NCI-H524 (cell line): ENCODE measurements at regions not wholly inside any gene's neighbourhood (a gene's known extent, or its start where the extent isn't known, plus 50 kb on each side); places are given as distances from the start of the nearest gene placed in this dataset.
A peak's percentile ranks its signal among the peaks of the same experiment; 100 is the strongest.

Source experiments
- DNase-seq, 2 experiments: peaks; one replicate each; lab custom pipeline; 2025; lab: John Stamatoyannopoulos, UW

GRCh38 chr13:107864543-107865317, 350.6 kb downstream of the LIG4 start:
- DNase-seq = no peak

DNA sequence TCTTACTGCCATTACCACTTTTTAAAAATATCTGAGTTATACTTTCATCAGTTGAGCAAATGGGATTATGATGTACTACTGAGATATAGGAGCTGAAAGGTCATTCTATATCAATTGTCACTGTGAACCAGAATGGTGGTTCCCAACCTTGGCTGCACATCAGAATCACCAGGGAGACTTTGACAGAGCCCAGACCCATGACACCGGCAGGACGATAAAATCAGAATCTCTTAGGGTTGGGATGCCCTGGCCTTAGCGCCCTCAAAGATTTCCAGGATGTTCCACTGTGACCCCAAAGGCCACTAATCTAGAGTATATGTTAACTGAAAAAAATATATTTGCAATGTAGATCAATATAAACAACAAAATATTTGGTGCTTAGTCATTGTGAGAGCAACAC, 355.1 kb downstream of the LIG4 start:
- DNase-seq = no peak

DNA sequence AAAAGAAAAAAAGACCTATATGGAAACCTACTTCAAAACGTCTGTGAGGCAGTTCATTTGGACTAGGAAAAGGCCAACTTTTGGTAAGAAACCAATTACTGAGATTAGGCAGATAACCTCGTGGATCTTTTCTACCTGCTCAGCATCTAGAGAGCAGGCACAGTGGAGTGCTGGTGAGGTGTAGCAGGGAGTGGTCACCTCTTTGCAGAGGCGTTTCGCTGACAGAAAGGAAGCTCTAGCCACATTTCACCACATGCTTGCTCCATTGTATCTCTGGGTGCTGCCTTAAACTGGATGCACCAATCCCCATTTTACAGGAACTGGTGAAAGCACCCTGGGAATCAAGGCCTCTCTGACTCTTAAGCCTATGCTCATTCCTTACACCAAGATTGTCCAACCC, 360.5 kb downstream of the LIG4 start:
- DNase-seq = no peak

DNA sequence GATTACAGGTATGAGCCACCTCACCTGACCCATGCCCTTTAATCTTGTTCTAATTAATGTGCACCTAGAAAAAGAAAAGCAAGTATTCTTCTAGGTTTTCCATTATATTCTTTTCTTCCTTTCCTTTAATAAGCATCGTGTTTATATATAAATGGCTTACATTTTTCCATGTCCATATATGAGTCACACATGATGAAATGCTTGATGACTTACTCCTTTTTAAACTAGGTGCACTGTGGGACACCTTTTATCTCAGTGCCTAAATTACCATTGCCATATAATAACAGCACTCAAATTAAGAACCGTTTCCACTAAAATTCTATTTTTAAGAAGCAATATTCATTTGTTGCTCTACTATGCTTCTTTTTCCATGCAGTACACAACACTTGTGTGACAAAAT, 363.3 kb downstream of the LIG4 start:
- no peak for DNase-seq

GRCh38 chr13:107851670-107852069, 363.7 kb downstream of the LIG4 start:
- no peak for DNase-seq

GRCh38 chr13:107847406-107847805, 367.9 kb downstream of the LIG4 start:
- peak; percentile 86 to 94 for DNase-seq

DNA sequence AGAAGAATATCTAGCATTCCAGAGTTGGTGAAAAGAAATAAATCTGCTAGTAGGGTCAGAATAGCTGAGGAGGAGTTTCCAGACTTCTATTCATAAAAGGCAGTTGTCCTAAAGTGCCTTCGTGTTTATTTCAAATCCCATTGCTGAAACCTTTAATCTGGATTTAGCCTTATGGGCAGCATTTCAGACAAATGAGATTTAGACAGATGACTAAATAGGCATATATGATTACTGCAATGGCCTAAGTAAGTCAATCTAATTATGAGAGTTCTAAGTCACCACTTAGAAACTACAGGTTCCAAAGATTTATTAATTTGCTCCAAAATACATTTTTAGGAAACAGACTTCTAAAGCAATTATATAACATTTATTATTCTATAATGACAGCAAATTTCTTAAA, 368.7 kb downstream of the LIG4 start:
- peak in 1 of 2 experiments; percentile 70 for DNase-seq

DNA sequence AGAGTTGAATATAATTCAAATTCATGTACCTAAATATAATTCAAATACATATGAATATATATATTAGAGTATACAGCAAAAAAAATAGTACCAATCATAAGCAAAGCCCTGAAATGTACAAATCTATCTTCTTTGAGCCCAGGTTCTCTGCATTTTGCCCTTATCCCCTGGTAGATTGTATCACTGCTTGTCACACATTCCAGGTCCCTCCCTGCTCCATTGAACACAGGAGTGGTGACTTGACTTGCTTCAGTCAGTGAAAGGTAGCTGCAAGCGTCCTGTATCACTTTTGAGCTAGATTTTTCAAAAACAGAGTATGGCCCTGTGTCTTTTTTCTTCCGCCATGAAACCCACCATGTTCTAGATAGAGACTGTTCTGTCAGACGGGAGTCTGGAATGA, 369.4 kb downstream of the LIG4 start:
- DNase-seq = no peak

- DNase-seq = no peak
Observed at GRCh38 chr13:107843681-107844080, 371.7 kb downstream of the LIG4 start.

GRCh38 chr13:107843281-107843680, 372.1 kb downstream of the LIG4 start:
- DNase-seq = no peak

- peak; percentile 4 to 67 for DNase-seq
Observed at GRCh38 chr13:107842562-107843180, 372.7 kb downstream of the LIG4 start.

DNA sequence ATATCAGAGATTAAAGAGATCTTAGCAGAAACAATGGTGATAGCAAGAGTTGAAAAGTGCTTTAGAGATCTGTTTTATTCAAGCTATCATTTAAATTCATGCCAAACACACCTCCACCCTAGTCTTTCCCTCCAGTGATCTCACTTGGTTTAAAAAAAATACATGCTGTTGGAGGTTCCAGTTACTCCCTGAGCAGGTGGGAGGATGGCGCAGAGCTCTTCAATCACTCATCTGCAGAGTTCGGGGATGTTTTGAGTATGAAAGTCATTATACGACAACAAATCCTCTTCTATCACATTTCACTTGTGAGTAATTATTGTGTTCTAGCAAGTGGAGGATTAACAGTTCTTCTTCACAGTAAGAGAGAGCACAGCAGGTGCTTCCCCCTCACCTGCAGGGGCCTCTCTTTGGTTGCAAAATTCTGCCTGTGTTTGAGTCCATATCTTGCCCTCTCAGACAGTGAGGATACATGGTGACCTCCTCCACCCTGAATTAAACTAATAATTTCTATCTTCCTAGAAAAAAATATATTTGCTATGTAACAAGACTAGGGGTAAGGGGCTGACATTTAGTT, 376.7 kb downstream of the LIG4 start:
- DNase-seq = peak; percentile 69 to 93

DNA sequence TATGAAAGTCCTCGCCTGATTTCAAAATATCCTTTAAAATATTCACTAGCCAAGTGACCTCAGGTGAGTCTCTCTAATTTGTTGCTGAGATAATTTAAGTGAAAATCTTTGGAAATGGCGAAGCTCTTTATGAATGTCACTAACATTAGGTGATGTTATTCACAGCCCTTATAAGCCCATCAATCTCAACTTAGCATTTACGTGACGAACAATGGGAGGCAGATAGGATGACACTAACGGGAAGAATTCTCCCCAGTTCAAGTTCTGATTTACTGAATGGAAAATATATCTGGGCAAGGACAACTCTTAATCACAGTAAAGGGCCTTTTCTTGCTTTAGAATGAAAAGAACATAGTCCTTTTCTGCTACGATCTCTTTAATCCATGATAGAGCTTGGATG, 378.7 kb downstream of the LIG4 start:
- no peak for DNase-seq

DNA sequence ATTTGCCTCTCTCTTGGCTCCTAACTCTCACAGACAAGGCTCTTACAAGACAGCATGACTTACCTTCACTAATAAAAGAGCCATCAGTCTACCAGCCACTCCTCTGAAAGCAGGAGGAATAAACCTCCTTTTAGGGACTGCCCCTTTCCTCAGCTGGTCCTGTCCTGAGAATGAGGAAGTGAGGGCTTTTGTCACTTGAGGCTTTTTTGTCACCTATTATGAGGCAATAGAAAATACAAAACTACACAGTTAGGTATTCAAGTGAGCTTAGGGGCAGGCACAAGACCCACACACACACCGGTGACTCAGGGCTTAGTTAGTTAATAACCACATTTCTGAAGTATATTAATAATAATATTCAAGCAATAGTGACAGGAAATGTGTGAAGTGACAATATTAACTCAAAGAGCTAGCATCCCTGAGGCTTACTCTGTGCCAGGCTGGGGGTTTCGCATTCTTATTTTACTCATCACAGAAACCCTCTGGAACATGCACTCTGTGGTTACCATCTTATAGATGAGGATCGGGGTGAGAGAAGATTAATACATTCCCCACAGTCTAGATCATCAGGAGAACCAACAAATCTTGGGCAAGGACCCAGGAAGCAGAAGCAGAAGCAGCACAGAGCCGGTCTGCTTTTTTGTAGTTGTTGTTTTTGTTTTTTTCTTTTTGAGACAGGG, 379.9 kb downstream of the LIG4 start:
- DNase-seq = no peak

- no peak for DNase-seq
Observed at GRCh38 chr13:107834717-107835116, 380.6 kb downstream of the LIG4 start.

- no peak for DNase-seq
Observed at GRCh38 chr13:107834281-107834680, 381.1 kb downstream of the LIG4 start.

- DNase-seq = no peak
Observed at GRCh38 chr13:107832500-107833100, 382.7 kb downstream of the LIG4 start.

GRCh38 chr13:107830804-107831203, 384.5 kb downstream of the LIG4 start:
- no peak for DNase-seq

GRCh38 chr13:107827840-107828549, 387.3 kb downstream of the LIG4 start:
- no peak for DNase-seq

DNA sequence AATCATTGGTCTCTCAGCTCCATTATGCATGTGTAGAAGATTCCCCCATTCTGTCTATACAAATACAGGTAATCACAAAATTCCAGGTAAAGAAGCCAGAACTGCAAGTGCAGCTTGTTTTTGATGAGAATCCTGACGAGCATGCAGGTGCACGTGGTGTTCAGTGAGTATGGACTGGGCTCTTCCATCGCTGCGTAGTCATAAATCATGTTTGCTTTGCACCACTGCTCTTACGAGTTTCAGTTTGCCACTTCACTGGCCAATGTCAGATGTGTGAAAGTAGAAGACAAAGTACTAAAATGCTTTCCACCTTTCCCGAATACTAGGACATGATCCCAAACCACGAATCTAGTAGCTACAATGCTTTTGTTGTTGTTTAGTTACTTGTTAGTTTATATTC, 390.7 kb downstream of the LIG4 start:
- no peak for DNase-seq

DNA sequence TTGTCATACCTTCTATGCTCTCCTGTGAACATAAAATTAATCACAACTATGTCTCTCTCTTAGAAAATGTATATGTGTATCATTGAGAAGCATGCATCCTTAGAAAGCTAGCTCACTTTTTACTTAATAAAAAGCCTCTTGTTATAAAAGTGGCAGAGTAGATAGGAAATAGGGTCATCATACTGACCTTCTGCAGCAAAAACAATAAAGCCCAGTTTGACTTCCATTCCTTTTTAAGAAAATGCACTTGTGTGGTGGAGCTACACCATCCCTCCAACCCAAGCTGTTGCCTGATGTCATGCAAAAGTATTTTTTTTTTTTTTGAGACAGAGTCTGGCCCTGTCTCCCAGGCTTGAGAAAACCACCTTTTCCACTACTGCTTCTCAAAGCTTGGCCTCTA, 393.3 kb downstream of the LIG4 start:
- DNase-seq = no peak

DNA sequence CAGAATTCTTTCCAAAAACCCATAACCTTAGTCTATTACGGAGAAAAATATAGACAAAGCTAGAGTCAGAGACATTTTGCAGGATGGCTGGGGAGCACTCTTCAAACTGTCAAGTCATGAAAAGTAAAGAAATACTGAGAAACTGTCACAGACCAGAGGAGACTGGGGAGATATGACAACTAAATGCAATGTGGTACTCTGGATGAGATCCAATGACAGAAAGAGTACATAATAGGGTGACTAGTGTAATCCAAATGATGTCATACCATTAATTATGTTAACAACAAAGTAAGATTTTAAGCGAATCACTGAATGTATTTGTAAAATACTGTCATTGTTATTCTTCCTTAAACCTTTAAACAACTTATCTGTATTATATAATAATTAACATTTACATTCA, 393.8 kb downstream of the LIG4 start:
- DNase-seq = no peak
